ENCODE measurements at regions not wholly inside any gene's neighbourhood (a gene's known extent, or its start where the extent isn't known, plus 50 kb on each side); places are given as distances from the start of the nearest gene placed in this dataset.

- no peak for TF ChIP-seq CTCF (IDR thresholded peaks at IDR 0.05)
- no peak for TF ChIP-seq POLR2A (IDR thresholded peaks at IDR 0.05)
Observed at GRCh38 chr9:108264093-108264492, 591.7 kb downstream of the ACTL7B start.

Measured in right lobe of liver (tissue), 4 donors.